ENCODE measurements at regions not wholly inside any gene's neighbourhood (a gene's known extent, or its start where the extent isn't known, plus 50 kb on each side); places are given as distances from the start of the nearest gene placed in this dataset.
"Not testable (repeated sequence)": the region's sequence is repeated elsewhere in the genome, so short reads cannot be mapped to it uniquely, and the experiment has no call there.

DNA sequence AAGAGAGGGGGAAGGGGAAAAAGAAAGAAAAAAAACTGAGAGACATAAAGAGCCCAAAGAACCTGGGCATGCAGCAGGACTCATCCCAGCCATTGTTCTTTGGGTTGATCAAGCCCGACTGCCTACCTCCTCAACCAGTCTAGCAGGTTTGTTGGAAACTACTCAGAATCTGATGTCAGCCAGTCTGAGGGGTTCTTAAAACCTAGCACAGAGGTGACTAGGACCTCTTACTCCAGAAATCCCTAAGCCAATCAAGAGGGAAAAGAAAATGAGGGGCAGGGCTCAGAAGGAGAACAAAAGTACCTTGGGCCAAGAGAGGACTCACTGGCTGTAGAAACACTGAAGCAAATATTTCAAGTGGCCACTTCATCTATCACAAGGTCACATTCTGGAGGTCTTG lies 228.0 kb downstream of the AASDHPPT start:
- no peak for DNase-seq (ENCODE audit: low read depth)
- no peak overlapping the region for H3K4me3 ChIP-seq (ENCODE audit: low read length)
- TF ChIP-seq, protein P1, sequence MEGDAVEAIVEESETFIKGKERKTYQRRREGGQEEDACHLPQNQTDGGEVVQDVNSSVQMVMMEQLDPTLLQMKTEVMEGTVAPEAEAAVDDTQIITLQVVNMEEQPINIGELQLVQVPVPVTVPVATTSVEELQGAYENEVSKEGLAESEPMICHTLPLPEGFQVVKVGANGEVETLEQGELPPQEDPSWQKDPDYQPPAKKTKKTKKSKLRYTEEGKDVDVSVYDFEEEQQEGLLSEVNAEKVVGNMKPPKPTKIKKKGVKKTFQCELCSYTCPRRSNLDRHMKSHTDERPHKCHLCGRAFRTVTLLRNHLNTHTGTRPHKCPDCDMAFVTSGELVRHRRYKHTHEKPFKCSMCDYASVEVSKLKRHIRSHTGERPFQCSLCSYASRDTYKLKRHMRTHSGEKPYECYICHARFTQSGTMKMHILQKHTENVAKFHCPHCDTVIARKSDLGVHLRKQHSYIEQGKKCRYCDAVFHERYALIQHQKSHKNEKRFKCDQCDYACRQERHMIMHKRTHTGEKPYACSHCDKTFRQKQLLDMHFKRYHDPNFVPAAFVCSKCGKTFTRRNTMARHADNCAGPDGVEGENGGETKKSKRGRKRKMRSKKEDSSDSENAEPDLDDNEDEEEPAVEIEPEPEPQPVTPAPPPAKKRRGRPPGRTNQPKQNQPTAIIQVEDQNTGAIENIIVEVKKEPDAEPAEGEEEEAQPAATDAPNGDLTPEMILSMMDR (conservative IDR thresholded peaks at IDR 0.05; ENCODE audit: low read length) = no peak

DNA sequence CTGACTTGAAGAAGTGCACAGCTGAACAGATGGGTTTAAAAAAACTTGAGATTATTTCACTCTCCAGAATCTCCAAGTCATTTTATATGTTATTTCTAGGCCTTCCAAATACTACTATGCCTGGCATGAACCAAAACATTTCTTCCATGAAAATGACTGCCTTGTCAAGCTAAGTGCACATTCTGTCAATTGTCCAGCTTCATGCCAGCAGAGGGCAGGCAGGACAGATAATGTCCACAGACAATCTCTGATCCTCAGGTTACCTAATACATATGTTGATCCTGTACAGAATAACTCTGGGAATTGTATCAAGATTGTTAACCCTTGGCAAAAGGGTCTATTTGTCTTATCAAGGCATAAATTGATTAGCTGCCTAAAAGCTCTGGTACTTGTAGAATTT lies 229.5 kb downstream of the AASDHPPT start:
- TF ChIP-seq, protein P1 (conservative IDR thresholded peaks at IDR 0.05; ENCODE audit: low read length) = peak; percentile 22; the same call in 1 of the 2 replicates
- H3K4me3 ChIP-seq (ENCODE audit: low read length) = no peak overlapping the region
- no peak for DNase-seq (ENCODE audit: low read depth)

DNA sequence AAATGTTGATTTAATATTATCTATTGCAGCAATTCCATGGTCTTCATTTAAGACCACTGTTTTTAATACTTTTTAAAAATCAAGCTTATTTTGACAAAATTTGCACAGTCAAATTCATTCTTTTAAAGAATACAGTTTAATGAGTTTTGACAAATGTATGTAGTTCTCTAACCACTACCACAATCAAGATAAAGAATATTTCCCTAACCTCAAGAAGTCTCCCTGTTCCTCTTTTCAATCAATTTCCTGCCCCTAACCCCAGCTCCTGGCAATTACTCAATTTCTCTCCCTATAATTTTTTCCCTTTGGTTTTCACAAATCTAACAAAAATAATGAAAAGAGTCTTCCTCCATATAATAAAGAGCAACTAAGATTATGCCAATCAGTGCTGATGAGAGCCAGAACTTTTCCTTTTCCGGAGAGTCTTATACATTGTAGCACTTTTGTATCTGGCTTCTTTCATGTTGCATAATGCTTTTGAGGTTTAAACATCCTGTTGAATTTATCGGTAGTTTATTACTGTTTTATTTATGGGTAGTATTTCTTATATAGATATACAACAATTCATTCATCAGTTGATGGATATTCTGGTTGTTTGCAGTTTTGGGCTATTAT lies 231.7 kb downstream of the AASDHPPT start:
- DNase-seq (ENCODE audit: low read depth) = no peak
- no peak overlapping the region for H3K4me3 ChIP-seq (ENCODE audit: low read length)
- TF ChIP-seq, protein P1 (conservative IDR thresholded peaks at IDR 0.05; ENCODE audit: low read length) = no peak

DNA sequence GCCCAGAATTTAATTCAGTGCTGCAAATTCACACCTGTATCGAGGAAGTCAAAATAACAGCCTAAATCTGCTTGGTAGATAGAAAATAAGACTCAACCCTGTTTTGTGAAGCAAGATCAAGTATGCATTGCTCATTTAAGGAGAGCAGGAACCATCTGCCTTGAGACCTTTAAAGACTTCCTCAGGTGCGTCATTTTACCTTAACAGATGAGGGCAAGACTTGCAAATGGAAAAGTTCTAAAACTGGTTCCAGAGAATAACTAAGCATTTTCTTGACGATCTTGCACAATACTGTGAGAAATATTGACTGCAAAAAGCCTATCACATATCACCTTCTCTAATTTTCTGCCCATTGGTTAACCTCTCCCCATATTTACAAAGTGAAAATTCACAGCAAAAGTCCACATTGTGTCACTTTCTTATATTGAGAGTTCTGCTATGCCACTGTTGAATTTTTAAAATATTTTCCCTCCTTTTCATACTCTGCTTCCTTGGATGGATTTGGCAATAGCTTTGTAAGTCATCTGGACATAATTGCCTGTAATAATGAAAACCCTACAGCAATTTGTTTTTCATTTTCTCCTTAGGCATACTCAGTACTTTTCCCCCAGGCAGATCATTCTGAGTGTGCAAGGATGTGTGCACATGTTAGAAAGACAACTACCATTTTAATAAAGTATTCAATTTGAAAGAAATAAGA lies 234.2 kb downstream of the AASDHPPT start:
- no peak overlapping the region for H3K4me3 ChIP-seq (ENCODE audit: low read length)
- TF ChIP-seq, protein P1 (conservative IDR thresholded peaks at IDR 0.05; ENCODE audit: low read length) = no peak
- peak; percentile 77 for DNase-seq (ENCODE audit: low read depth)

DNA sequence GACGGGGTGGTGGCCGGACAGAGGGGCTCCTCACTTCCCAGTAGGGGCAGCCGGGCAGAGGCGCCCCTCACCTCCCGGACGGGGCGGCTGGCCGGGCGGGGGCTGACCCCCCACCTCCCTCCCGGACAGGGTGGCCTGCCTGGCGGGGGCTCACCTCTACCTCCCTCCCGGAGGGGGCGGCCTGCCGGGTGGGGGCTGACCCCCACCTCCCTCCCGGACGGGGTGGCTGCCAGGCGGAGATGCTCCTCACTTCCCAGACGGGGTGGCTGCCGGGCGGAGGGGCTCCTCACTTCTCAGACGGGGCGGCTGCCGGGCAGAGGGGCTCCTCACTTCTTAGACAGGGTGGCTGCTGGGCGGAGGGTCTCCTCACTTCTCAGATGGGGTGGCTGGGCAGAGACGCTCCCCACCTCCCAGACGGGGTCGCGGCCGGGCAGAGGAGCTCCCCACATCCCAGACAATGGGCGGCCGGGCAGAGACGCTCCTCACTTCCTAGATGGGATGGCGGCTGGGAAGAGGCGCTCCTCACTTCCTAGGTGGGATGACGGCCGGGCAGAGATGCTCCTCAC lies 239.8 kb downstream of the AASDHPPT start:
- H3K4me3 ChIP-seq (ENCODE audit: low read length); DNase-seq (ENCODE audit: low read depth): not testable (repeated sequence)

DNA sequence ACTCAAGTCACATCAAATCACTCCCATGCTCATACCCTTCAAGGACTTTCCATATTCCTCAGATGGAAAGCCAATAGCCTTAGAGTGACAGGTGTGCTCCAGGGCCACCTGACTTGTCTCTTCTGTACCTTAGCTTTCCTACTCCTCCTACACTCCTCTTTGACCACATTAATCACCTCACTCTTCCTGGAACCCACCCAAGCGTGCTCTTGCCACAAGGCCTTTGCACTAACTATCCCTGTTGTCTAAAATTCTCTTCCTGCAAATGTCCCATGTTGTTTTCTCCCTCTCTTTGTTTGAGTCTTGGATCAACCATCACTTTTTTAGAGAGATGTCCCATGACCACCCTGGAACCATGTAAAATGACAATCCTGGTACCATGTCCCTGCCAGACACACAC lies 244.1 kb downstream of the AASDHPPT start:
- TF ChIP-seq, protein P1 (conservative IDR thresholded peaks at IDR 0.05; ENCODE audit: low read length) = no peak
- no peak overlapping the region for H3K4me3 ChIP-seq (ENCODE audit: low read length)
- DNase-seq (ENCODE audit: low read depth) = no peak

DNA sequence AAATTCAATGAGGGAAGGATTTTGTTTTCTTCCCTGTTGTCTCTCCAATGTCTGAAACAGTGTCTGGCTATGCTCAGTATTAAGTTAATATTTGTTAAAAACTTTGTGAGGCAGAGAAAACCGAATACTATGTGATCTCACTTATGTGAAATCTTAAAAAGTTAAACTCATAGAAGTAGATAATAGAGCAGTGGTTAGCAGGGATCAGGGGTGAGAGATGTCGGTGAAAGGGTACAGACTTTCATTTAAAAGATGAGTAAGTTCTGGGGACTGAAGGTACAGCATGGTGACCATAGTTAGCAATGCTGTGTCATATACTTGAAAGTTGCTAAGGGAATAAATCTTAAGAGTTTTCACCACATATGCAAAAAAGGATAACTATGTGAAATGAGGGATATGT lies 244.6 kb downstream of the AASDHPPT start:
- TF ChIP-seq, protein P1 (conservative IDR thresholded peaks at IDR 0.05; ENCODE audit: low read length) = no peak
- no peak for DNase-seq (ENCODE audit: low read depth)

More for the DNA sequence above, 244.6 kb downstream of the AASDHPPT start:
- H3K4me3 ChIP-seq (ENCODE audit: low read length) = no peak overlapping the region

All from AG10803 (cell line).